AG09309 (cell line): ENCODE measurements at regions not wholly inside any gene's neighbourhood (a gene's known extent, or its start where the extent isn't known, plus 50 kb on each side); places are given as distances from the start of the nearest gene placed in this dataset.

Experiments
- DNase-seq: peaks from one replicate; pipeline ENCODE4 v3.0.0-alpha.2; 2010; ENCODE audit warnings: low read depth
- H3K4me3 ChIP-seq: 2 replicates; pipeline ENCODE4 v1.5.1; 2011; ENCODE audit warnings: mild to moderate bottlenecking, low read depth, low read length, moderate library complexity; ENCODE audit not compliant: control insufficient read depth
- TF ChIP-seq, protein P1 (sequence below): IDR thresholded peaks from 2 replicates; pipeline ENCODE4 v1.5.1; 2011; ENCODE audit warnings: mild to moderate bottlenecking, low read depth, low read length, inconsistent platforms; ENCODE audit not compliant: insufficient read depth, control insufficient read depth; ENCODE audit errors: missing control alignments

DNA sequence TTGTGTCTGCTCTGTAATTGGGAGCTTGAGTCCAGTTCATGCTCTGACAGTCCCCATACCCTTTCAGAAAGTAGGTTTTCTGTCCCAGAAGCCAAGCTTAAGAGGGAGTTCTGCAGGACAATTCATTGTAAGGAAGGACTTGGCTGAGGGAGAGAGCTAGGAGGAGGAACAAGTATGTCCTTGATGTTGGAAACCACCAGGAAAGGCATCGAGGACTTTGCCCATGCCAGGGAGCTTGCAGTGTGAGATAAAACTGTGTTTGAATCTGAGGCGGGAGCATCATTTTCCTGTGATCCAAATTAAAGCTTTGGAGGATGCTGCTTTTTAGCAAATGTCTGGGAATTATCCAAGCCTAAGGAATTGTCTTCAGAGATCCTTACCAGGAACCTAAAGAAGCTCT lies 175.3 kb downstream of the EMP1 start:
- TF ChIP-seq, protein P1, sequence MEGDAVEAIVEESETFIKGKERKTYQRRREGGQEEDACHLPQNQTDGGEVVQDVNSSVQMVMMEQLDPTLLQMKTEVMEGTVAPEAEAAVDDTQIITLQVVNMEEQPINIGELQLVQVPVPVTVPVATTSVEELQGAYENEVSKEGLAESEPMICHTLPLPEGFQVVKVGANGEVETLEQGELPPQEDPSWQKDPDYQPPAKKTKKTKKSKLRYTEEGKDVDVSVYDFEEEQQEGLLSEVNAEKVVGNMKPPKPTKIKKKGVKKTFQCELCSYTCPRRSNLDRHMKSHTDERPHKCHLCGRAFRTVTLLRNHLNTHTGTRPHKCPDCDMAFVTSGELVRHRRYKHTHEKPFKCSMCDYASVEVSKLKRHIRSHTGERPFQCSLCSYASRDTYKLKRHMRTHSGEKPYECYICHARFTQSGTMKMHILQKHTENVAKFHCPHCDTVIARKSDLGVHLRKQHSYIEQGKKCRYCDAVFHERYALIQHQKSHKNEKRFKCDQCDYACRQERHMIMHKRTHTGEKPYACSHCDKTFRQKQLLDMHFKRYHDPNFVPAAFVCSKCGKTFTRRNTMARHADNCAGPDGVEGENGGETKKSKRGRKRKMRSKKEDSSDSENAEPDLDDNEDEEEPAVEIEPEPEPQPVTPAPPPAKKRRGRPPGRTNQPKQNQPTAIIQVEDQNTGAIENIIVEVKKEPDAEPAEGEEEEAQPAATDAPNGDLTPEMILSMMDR: no peak
- no peak for DNase-seq
- H3K4me3 ChIP-seq: no peak overlapping the region

DNA sequence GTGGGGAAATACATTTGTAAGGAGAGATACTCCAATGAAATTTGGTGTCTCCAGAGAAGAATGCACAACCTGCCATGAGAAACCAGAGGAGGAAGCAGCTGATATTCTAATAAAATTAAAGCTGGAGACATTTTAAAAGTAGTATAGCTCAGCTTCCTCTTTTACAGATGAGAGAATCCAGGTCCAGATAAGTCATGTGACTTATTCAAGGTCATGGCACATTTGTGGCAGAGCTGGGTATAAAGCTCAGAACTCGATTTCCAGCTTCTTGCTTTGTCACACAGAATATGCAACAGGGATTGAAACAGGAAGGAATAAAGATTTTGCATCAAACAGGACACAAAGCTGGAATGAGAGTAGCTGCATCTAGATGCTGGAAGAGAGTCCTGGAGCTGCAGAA lies 174.8 kb downstream of the EMP1 start:
- DNase-seq: no peak
- no peak overlapping the region for H3K4me3 ChIP-seq
- TF ChIP-seq, protein P1: no peak

DNA sequence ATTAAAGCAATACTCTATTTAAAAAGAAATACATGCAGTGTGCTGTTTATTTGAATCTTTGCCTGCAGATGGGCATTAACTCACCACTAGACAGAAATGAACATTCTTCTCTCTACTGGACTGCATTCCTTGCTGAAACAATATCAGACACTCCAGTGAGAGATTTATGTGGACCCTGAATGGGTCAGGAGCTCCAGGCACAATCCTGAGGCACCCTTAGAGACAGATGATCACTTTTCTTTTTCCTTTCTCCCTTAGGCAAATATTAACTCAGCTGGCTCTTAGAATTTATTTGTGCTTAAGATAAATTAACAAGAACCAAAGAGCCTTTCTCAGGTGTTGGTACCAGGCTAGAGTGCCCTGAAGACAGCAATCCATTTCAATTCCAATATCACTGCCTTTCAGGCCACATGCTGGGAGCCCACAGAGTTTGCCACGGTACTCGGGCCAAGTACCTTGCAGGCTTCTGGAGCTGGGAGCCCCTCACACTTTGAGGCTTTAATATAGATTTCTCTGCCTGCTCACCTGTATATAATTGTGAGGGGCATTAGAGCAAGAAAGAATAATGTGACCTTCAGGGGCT lies 173.0 kb downstream of the EMP1 start:
- H3K4me3 ChIP-seq: no peak overlapping the region
- TF ChIP-seq, protein P1: no peak
- DNase-seq: no peak

DNA sequence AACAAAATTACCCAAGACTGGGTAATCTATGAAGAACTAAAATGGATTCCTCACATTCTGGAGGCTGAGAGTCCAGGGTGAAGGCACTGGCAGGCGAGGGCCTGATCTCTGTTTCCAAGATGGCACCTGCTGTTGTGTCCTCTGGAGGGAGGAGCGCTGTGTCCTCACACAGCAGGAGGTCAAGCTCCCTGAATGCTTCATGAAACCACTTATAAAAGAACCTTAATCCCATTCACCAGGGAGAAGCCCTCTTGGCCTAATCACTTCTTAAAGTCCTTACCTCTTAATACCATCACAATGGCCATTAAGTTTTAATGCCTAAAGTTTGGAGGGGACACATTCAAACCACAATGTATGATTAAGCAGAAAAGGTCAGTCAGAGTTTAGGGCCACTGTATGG lies 172.4 kb downstream of the EMP1 start:
- TF ChIP-seq, protein P1: no peak
- H3K4me3 ChIP-seq: no peak overlapping the region
- no peak for DNase-seq

DNA sequence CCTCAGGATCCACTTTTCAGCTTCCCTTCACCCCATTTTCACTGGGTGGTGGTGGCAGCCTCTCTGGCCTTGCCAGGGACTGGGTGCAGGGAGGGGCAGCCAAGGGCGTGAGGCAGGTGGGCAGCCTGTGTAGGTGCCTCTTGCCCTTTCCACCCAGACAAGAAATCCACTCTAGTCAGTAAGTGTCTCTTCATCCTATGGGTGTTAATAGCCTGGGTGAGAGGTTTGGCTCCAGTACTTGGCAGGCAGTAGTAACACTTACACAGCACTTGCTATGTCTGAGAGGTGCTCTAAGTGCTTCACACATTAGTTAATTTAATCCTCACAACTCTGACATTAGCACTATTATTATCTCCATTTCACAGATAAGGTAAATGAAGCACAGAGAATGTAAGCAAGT lies 171.9 kb downstream of the EMP1 start:
- no peak overlapping the region for H3K4me3 ChIP-seq
- no peak for DNase-seq
- TF ChIP-seq, protein P1: no peak

DNA sequence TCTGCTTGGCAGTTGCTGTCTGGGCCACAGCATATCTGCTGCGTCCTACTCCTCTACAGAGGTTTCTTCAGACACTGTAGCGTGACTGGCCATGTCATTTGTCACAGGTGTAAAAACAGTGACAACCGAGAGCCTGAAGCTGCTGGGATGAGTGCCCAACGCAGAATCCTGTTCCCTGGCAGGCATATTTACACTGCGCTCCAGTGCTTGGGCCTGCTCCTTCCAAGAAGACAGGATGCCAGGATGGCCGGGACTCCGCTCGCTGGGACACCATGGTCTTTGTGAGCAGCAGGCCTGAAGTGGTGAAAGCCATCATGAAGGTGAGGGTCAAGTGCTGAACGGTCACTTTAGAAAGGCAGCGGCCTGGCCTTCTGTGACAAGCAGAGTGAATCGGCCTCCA lies 171.4 kb downstream of the EMP1 start:
- no peak overlapping the region for H3K4me3 ChIP-seq
- TF ChIP-seq, protein P1: no peak
- no peak for DNase-seq

DNA sequence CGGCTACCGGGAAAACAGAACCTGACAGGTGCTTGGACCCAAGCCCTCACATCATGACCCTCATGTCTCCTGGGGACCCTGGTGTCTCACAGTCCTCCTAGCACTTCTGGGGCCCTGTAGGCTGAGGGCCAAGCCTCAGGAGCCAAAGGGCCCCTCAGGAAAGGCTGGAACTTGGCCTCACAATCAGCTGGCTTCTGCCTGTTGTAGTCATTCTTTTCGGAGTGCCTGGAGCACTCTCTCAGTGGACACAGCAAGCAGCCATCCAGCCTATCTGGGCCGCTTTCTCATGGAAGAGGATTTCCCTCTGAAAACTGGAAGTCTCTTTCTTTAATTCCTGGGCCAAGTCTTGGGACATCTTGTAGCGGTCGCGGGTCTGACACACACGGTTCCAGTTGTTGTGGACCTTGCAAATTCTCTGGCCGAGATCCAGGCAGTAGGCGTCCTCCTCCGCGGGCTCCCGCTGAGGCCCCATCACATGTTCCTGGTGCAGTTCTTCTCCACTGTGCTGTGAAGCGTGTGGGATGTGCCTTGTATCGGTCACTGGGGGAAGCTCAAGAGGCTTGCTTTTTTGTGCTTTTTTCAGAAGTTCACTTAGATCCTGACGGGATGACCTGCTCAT lies 169.3 kb downstream of the EMP1 start:
- no peak for DNase-seq
- TF ChIP-seq, protein P1: no peak
- no peak overlapping the region for H3K4me3 ChIP-seq
